PC-9 (cell line): ENCODE measurements at regions not wholly inside any gene's neighbourhood (a gene's known extent, or its start where the extent isn't known, plus 50 kb on each side); places are given as distances from the start of the nearest gene placed in this dataset.

ENCODE experiments used
- CTCF ChIP-seq: fragments of 200-600 bp; sonication (generic); conservative IDR thresholded peaks from 2 replicates; pipeline ENCODE4 v1.6.1; 2017; ENCODE audit warnings: mixed run types, antibody characterized with exemption, mild to moderate bottlenecking, moderate library complexity
- EZH2 ChIP-seq: fragments of 200-600 bp; sonication (generic); IDR thresholded peaks from 2 replicates; pipeline ENCODE4 v1.8.0; 2017; ENCODE audit warnings: antibody characterized with exemption, low read depth

GRCh38 chr11:87491381-87491780 is 453.6 kb downstream of the TMEM135 start:
- no peak for TF ChIP-seq CTCF
- TF ChIP-seq EZH2: no peak
